Keratinocyte (primary cell): ENCODE measurements at regions not wholly inside any gene's neighbourhood (a gene's known extent, or its start where the extent isn't known, plus 50 kb on each side); places are given as distances from the start of the nearest gene placed in this dataset.

Experiments
- DNase-seq: peaks from one replicate; pipeline ENCODE4 v3.0.0-alpha.2; 2011; ENCODE audit warnings: low read depth, missing footprints, low spot score
- FAIRE-seq: peaks from 2 replicates; lab custom pipeline; 2011; peaks lifted over from hg19 to GRCh38; lab: Jason Lieb, UNC
- H2AFZ ChIP-seq: 2 replicates; pipeline ENCODE4 v1.6.0; 2012; ENCODE audit warnings: low read length, control low read depth, inconsistent platforms; ENCODE audit not compliant: control insufficient read depth
- H3K27ac ChIP-seq: 2 replicates; pipeline ENCODE4 v1.5.1; 2011; ENCODE audit warnings: low read length; ENCODE audit not compliant: control insufficient read depth, insufficient read depth
- H3K27me3 ChIP-seq: 3 replicates; pipeline ENCODE4 v1.6.0; 2011; ENCODE audit warnings: low read length; ENCODE audit not compliant: control insufficient read depth, insufficient read depth; ENCODE audit errors: extremely low read depth
- H3K36me3 ChIP-seq, 2 experiments: 2 replicates in 1 of 2; 3 replicates in 1 of 2; pipeline ENCODE4 v1.5.1; 2011; ENCODE audit warnings: low read length in 2 of 2, mild to moderate bottlenecking in 1 of 2; ENCODE audit not compliant: control insufficient read depth in 2 of 2, insufficient read depth in 2 of 2; ENCODE audit errors: extremely low read depth in 1 of 2
- H3K4me1 ChIP-seq: 3 replicates; pipeline ENCODE4 v1.5.1; 2011; ENCODE audit warnings: low read length; ENCODE audit not compliant: control insufficient read depth, insufficient read depth; ENCODE audit errors: extremely low read depth
- H3K4me2 ChIP-seq: 3 replicates; pipeline ENCODE4 v1.6.0; 2011; ENCODE audit warnings: low read depth, low read length; ENCODE audit not compliant: control insufficient read depth, insufficient read depth; ENCODE audit errors: extremely low read depth
- H3K4me3 ChIP-seq, 3 experiments: fragments of 200-600 bp in 1 of 3; sonication (generic) in 1 of 3; 2 replicates in 2 of 3; 3 replicates in 1 of 3; pipeline ENCODE4 v1.5.1; 2011 to 2016; ENCODE audit warnings: low read length in 3 of 3, mild to moderate bottlenecking in 3 of 3, control low read depth in 2 of 3, inconsistent platforms in 1 of 3, low read depth in 1 of 3, mixed read lengths in 1 of 3, mixed run types in 1 of 3, moderate library complexity in 1 of 3; ENCODE audit not compliant: control insufficient read depth in 2 of 3, insufficient read depth in 2 of 3; ENCODE audit errors: extremely low read depth in 1 of 3
- H3K79me2 ChIP-seq: 2 replicates; pipeline ENCODE4 v1.6.0; 2012; ENCODE audit warnings: low read length; ENCODE audit not compliant: control insufficient read depth, insufficient read depth
- H3K9ac ChIP-seq: 3 replicates; pipeline ENCODE4 v1.6.0; 2011; ENCODE audit warnings: low read length; ENCODE audit not compliant: control insufficient read depth, insufficient read depth; ENCODE audit errors: extremely low read depth
- H3K9me1 ChIP-seq: 3 replicates; pipeline ENCODE4 v1.6.0; 2011; ENCODE audit warnings: low read length; ENCODE audit not compliant: control insufficient read depth, insufficient read depth; ENCODE audit errors: extremely low read depth
- H3K9me3 ChIP-seq: 2 replicates; pipeline ENCODE4 v1.5.1; 2012; ENCODE audit warnings: low read depth, low read length; ENCODE audit not compliant: control insufficient read depth
- H4K20me1 ChIP-seq: 3 replicates; pipeline ENCODE4 v1.6.0; 2011; ENCODE audit warnings: low read length; ENCODE audit not compliant: control insufficient read depth, insufficient read depth; ENCODE audit errors: extremely low read depth
- EZH2 ChIP-seq: IDR thresholded peaks from one replicate; pipeline ENCODE4 v1.6.1; 2012; ENCODE audit warnings: inconsistent platforms, mild to moderate bottlenecking, low read length, moderate library complexity
- dilution Hi-C: fragments of 300-500 bp; cut with MboI; formaldehyde crosslinking; loops from one replicate; pipeline ENCODE4 v1.7.0; 2020; ENCODE audit warnings: low sequenced_read_pairs; ENCODE audit not compliant: extremely low pct_ligation_motif_present
- TF ChIP-seq, protein P1 (sequence below), 3 experiments: IDR thresholded peaks in 1 of 3; conservative IDR thresholded peaks in 1 of 3; optimal IDR thresholded peaks in 1 of 3; 2 replicates in 2 of 3; 3 replicates in 1 of 3; pipeline versions ENCODE3 to v1.5.1; 2011; ENCODE audit warnings: low read length in 3 of 3, mild to moderate bottlenecking in 3 of 3, moderate library complexity in 2 of 3, control low read depth in 1 of 3, inconsistent platforms in 1 of 3; ENCODE audit not compliant: insufficient read depth in 2 of 3; ENCODE audit errors: extremely low read depth in 1 of 3

- no peaks in the 10 kb centered on the region for H3K9me3 ChIP-seq
- no peak overlapping the region for H3K4me2 ChIP-seq
- H3K79me2 ChIP-seq, result no peaks in the 10 kb centered on the region
- FAIRE-seq (no peak), DNase-seq (no peak)
- H3K4me1 ChIP-seq, result no peaks in the 10 kb centered on the region
- no peak overlapping the region for H2AFZ ChIP-seq
- no peaks in the 10 kb centered on the region for H4K20me1 ChIP-seq
- no peak for TF ChIP-seq EZH2
- TF ChIP-seq, protein P1, sequence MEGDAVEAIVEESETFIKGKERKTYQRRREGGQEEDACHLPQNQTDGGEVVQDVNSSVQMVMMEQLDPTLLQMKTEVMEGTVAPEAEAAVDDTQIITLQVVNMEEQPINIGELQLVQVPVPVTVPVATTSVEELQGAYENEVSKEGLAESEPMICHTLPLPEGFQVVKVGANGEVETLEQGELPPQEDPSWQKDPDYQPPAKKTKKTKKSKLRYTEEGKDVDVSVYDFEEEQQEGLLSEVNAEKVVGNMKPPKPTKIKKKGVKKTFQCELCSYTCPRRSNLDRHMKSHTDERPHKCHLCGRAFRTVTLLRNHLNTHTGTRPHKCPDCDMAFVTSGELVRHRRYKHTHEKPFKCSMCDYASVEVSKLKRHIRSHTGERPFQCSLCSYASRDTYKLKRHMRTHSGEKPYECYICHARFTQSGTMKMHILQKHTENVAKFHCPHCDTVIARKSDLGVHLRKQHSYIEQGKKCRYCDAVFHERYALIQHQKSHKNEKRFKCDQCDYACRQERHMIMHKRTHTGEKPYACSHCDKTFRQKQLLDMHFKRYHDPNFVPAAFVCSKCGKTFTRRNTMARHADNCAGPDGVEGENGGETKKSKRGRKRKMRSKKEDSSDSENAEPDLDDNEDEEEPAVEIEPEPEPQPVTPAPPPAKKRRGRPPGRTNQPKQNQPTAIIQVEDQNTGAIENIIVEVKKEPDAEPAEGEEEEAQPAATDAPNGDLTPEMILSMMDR (optimal IDR thresholded peaks at IDR 0.05 in 1 of 3, IDR thresholded peaks at IDR 0.05 in 1 of 3, conservative IDR thresholded peaks at IDR 0.05 in 1 of 3; ENCODE audit: extremely low read depth in 1 of 3, insufficient read depth in 2 of 3, low read length in 3 of 3), result no peak
- no peaks in the 10 kb centered on the region for H3K36me3 ChIP-seq
- no peaks in the 10 kb centered on the region for H3K27me3 ChIP-seq
- no peak overlapping the region for H3K9ac ChIP-seq
- no peaks in the 10 kb centered on the region for H3K9me1 ChIP-seq
- dilution Hi-C loops, result no loop called here
- no peak overlapping the region for H3K4me3 ChIP-seq
- no peak overlapping the region for H3K27ac ChIP-seq
Measured at GRCh38 chr5:174197929-174198328, 152.4 kb downstream of the NSG2 start.

GRCh38 chr5:174198541-174198940, 153.0 kb downstream of the NSG2 start:
- FAIRE-seq, result no peak
- DNase-seq, result no peak
- no peaks in the 10 kb centered on the region for H3K36me3 ChIP-seq
- no peaks in the 10 kb centered on the region for H3K9me3 ChIP-seq
- H3K27ac ChIP-seq, result no peak overlapping the region
- no peaks in the 10 kb centered on the region for H4K20me1 ChIP-seq
- no peak overlapping the region for H3K4me2 ChIP-seq
- no peaks in the 10 kb centered on the region for H3K4me1 ChIP-seq
- no peak overlapping the region for H2AFZ ChIP-seq
- no peak overlapping the region for H3K4me3 ChIP-seq
- no peaks in the 10 kb centered on the region for H3K27me3 ChIP-seq
- TF ChIP-seq EZH2, result no peak
- TF ChIP-seq, protein P1 (optimal IDR thresholded peaks at IDR 0.05 in 1 of 3, IDR thresholded peaks at IDR 0.05 in 1 of 3, conservative IDR thresholded peaks at IDR 0.05 in 1 of 3; ENCODE audit: extremely low read depth in 1 of 3, insufficient read depth in 2 of 3, low read length in 3 of 3), result no peak
- no peak overlapping the region for H3K9ac ChIP-seq
- no peaks in the 10 kb centered on the region for H3K79me2 ChIP-seq
- dilution Hi-C loops, result no loop called here
- no peaks in the 10 kb centered on the region for H3K9me1 ChIP-seq
